HG03108 (cell line): ENCODE measurements at regions not wholly inside any gene's neighbourhood (a gene's known extent, or its start where the extent isn't known, plus 50 kb on each side); places are given as distances from the start of the nearest gene placed in this dataset.

Source experiments
- ATAC-seq: cut with Tn5 transposase; IDR thresholded peaks from one replicate; pipeline ENCODE4 v1.9.1; 2021; ENCODE audit warnings: moderate library complexity; ENCODE audit not compliant: unreplicated experiment

DNA sequence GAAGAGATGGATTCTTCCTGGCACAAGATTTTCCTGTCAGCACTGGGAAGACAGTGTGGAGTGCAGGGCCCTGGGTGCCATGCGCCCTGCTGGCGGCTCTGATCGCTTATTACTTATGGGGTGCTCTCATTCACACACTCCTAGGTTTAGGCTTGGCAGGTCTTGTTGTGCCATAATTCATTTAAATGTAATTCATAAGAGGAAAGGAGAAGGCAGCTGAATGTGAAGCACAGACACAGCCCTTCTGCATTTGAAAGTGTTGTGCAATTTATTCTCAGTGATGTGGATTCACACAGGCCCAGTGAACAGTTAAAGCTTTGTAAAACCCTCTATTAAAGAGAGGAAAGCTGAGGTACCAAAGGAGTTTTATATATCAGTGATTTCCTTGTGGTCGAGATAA is 249.7 kb downstream of the C4orf33 start:
- no peak for ATAC-seq

DNA sequence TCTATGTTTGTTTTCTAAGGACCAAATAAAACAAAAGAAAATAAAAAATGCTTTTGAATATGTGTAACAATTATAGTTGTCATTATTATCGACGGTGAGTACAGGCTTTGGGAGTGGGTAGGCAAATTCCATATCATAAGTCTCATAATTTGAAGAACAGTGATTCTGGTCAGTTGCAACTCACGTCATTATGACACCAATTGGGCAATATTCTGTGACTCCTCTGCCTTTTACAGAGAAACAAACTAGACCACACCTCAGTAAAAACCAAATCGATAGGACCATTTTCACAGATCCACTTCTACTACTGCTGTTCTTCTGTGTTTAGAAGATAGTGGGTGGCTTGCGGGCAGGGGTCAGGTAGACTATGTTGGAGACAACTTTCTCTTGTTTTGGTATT is 250.1 kb downstream of the C4orf33 start:
- no peak for ATAC-seq

DNA sequence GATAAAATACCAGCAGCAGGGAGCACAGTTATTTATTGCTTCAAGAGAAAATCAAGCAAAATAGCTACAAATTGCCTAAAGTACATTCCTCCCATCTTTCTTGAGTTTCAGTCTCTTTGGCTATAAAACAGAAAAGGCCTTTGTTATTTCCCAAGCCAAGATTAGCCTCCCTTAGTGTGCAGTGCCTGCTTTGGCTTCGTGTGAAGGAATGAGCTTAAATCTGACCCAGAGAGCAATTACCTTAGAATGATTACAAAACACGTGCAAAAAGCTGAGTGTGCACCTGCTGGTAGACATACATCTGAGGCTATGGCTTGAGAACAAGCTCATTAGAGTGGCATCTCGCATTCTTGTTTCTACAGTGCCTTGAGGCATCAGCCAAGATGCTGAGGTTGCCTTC is 250.8 kb downstream of the C4orf33 start:
- ATAC-seq, result no peak

DNA sequence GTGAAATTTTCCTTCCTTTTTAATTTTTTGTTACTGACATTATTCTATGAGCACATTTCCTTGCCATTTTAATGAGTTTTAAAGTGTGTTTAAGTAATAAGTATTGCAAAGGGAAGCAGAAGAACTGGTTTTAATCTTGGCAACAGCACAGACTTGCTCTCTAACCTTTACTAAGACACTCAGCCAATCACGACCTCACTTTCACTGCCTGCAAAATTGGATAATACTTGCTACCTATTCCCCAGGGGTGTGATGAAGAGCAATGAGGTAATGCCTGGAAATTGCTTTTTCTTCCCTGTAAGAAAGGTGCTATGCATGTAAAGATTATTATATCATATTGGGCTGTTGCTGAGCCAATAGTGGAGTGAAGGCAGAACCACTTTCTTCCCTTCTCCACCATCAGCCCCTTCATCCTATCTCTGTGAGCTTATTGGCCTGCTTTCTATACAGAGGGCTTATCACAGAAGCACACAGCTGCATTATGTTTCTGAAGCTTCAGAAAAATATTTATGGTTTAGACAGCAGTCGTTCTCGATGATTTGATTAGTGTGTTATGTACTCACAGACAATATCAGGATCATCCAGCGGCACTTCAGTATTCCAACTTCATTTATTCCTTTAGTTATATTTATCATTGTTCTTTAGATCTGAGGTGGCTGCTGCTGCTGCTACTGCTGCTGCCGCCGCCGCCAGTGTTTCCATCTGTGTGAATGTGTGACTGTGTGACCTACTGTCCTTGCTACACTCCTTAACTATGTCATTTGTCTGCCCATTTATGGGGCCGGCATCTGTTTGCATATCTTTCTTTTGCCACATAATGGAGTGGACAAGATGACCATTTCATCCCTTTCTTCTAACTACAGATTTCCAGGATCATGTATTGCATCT is 255.1 kb downstream of the C4orf33 start:
- ATAC-seq, result no peak

DNA sequence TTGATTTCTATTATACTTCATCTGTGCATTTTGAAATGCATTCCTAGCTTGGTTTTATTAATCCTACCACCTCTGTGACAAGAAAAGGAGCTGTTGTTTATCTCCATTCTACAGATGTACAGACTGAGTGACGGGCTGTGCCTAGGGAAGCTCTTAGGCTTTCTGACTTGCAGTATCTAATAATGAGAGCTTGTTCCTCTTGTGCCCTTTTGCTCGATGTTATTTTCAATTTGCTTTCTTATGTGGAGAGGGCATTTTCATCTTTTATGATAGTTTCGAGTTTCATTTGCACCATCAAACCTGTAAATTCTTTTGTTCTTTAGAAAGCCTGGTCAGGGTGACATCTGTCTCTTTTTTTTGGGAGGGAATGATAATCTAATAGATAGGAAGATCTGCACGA is 256.5 kb downstream of the C4orf33 start:
- no peak for ATAC-seq

DNA sequence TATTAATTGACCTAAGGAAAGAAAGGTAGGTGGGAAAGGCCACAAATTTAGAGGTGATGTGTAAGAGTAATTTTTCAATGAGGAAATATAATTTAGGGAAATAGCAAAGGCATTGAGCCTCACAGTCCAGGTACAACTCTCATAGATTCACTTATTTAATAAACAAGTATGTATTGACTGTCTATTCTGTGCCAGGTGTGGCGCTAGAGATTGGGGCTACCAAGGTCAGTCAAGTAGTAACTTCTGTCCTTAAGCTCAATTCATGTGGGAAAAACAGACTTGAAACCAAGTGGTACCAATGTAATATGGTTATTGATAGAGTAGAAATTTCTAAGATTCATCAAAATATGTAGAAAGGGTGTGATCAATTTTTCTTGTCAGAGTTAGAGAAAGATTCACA is 257.5 kb downstream of the C4orf33 start:
- ATAC-seq, result no peak

DNA sequence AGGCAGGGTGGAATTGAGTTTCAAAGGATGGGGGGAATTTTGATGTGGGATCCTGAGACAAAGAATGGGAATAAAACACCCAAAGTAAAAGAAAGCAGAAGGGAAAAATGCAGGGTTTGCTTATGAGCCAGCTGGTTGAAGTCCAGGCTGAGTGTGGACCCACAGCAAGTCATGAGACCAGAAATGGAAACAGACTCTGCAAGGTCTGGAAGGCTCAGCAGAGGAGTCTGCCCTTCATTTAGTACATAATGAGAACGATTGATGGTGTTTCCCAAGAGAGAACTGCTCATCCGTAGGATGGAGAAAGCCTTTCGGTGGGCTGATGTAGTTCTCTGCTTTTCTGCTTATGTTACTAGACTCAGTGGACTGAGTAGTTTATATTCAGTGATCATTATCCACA is 259.1 kb downstream of the C4orf33 start:
- no peak for ATAC-seq

DNA sequence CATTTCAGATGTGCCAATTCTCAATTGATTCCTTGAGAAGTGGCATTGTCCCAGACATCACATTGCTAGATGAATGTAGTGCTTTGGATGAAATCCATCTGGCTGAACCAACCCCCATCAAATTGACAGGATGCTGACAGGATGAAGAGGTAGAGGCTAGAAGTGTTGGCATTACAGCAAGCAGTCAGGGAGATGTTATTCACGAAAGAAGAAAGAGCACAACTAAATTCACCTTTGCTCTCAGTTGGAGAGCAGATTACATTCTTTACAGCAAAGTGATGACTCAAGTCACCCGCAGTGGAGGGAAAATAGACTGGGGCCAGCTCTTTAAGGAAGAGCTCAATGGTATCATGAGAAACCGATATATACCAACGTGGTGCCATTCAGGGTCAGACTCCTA is 259.6 kb downstream of the C4orf33 start:
- ATAC-seq, result no peak

DNA sequence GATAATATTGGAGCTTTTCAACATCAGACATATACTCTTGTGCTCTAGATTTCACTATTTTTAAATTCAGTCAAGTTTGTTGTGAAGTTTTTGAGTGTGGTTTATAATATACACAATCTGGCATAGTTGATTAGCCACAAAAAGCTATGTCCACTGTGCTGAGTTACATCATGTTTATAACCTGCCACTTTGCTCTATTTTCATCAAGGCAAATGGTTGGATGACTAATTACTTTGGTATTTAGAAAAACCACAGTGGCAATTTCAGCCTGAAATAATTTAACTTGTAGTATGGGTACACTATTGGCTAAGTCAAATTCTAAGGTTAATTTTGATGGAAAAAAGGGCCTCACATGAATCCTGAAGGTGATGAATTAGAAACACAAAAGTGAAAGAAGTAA is 262.6 kb downstream of the C4orf33 start:
- ATAC-seq, result no peak

DNA sequence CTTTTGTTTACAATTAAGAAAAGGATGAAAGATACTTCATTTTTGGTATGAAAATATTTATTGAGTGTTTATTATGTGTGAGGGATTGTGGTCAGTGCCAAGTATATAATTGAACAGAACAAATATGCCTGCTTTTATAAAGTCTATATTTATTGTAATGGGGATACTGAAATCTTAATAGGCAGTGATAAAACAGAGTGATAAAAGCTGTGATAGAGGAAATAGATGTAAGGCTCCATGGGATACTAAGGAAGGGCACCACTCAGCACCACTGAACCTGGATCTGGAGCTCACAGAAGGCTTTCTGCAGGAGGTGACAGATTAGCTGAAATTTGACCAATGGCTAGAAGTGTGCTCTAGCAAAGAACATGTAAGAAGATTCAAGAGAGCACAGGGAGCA is 263.5 kb downstream of the C4orf33 start:
- ATAC-seq, result no peak

DNA sequence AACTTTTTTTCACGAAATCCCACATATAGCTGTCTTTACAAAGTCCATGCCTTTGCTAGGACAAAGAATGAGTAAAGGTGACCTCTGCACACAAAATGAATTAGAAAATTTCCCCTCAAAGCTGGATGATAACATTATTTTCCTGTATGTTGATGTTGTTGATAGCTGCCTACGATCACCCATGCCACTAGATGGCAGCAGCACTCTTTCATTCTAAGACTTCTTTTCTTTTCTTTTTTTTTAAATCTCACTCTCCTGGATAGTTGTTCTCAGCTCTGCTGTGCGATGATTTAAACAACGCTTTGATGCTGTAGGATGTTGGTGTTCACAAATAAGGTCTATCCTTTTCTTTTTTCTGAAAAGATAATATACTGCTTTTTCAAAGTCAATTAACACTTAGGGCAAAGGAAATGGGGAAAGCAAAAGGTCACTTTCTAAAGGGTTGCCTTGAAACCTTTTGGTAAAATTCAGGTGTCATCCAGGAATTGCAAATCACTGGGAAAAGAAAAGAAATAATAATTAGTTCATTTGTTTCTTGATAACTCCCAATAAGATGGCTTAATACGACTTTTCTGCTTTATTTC is 266.8 kb downstream of the C4orf33 start:
- ATAC-seq, result peak; percentile 69

DNA sequence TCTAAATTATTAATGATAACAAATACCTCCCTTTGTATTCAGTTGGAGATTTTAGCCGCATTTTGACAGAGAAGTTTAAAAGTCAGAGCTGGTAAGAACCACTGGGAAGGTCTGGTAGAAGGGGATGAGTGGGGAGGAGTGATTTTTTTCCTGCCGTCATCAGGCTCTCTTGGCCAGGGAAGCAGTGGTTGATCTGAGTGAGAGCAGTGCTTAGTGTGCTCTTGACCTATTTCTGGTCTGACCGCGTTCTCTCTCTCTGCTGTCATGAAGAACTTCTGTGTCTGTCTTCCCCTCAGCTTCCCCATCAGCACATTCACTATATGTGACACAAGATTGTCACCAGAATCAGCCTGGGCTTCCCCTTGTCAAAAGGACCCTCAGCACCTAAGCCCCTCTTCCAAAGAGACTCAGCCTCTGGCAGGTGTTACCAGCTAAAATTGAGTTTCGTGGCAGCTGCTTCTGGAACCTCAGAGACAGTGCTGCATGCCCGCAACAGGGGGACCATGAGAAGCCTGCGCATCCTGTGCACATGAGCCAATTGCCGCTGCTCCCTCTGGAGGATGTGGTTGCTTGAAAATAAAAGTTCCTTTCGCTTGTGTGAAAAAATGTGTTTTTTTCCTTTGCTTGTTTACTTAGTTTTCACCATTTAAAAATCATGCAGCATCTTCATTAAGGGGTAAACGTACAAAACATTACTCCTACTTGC is 268.9 kb downstream of the C4orf33 start:
- ATAC-seq, result no peak

DNA sequence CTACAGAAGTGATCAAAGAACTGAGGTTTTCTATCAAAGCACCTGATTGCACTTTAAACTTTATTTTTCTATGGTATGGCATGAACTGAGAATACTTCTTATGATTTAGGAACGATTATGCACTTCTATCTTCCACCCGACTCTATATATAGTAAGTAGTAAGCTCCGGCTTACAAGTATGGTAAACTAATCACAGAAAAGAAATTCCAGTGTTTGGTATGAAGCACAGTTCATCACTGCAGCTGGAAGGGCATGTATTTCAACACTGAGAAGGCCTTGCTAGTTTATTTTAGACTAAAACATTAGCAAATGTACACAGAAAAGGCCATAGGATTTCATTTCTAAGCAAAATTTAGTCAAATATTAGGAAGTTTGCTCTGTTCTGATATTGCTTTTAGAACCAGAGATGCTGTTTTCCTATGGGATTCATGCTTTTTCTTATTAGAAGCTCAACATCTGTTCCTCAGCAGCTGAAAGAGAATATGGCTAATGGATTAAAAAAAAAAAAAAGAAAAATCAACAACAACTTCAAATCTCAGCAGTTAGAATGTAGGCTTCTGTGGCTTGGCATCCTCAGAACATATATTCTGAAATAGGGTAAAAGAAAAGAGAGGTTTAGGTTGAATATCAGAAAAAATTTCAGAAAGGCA is 273.5 kb downstream of the C4orf33 start:
- ATAC-seq, result no peak

DNA sequence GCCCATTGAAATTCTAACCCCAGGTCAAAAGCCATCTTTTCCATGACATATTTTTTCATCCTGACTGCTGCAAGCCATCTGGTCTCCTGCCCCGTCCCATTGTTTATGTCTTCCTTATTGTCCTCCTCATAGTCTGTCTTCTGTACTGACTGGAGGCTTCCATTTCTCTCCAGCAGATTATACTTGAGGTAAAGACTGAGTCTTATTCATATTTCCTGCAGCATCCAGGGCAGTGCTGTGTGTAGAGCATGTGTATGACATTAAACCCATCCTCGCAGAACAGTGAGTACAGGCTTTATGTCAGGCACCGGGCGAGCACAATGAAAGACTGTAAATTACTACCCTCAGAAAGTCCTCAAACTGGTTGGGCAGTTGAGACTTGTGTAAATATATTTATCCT is 275.1 kb downstream of the C4orf33 start:
- no peak for ATAC-seq

DNA sequence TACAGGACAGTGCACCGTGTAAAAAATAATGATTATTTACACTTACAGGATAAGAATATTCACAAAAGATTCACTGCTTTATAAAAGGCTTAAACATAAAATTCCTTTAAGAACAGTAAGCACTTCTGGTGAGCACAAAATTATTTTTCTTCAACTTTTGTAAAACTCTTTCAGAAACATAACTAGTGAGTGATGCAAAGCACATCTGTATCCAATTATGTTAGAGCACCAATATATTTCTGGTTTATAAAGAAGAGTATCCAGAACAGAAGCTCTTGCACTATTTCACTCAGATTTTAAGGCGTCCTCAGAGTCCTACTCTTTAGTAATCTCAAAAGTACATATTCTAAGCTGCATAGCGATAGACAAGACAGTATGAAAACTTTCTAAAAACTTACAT is 276.0 kb downstream of the C4orf33 start:
- no peak for ATAC-seq

DNA sequence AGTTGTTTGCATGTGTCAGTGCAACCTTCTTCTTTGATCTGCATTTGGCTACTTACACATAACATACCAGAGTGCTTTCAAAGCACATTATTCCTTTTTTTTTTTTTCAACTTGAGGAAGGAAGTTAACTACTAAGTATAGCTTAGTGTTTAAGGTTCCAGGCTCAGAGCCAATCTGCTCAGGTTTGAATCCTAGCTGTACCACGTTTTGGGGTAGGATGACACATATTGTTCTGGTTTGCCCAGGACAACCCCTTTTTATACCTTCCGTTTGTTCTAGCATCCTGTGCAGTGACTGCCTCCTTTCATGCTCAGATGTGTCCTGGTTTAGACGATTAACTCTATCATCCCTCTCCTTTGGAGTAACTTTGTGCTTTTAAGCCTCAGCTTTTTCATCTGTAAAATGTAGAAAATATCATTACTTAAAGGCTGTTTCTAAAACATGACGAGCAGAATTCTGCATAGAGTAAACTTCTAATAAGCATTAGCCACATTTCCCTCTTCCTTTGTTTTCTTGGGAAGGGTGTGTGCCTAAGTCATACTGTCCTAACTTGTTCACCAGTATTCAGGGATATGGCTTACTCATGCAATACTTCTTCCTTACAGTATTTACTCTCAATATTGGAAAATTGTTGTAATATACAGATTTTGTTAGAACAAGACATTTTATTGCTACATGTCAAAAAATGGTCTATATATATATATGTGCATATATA is 281.3 kb downstream of the C4orf33 start:
- no peak for ATAC-seq

DNA sequence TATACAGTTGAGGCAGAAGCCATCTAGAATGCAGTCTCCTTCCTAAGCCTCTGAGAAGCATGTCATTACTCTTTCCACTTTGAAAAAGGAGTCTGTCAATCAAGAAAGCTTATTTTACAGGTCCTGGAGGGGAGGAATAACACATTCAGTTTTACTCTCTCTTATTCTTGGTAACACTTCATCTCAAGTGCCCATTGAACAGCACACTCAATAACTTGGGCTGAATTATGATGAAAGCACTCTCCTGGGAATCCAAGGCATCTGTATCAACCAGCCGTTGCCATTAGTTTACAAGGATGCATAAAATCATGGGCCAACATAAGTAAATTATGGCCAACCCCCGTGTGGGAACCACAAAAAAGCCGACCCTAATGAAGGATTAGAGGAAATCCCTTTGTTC is 282.4 kb downstream of the C4orf33 start:
- ATAC-seq, result no peak

DNA sequence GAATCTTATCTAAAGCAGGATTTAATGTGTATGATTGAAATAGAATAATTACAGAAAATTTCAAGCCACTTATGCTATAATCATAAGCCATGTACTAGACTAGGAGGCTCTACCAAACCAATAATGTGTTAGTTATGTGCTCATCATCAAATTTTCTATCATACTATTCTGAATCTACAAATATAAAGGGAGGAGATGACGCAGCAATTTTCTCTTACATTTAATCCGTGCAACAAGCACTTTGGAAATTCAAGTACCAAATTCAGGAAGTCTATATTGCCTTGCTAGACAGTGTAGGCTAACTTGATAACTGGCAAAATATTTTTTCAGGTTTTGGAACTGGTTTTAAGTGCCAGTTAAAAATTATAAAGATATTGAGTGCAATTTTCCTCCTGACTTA is 283.5 kb downstream of the C4orf33 start:
- no peak for ATAC-seq

DNA sequence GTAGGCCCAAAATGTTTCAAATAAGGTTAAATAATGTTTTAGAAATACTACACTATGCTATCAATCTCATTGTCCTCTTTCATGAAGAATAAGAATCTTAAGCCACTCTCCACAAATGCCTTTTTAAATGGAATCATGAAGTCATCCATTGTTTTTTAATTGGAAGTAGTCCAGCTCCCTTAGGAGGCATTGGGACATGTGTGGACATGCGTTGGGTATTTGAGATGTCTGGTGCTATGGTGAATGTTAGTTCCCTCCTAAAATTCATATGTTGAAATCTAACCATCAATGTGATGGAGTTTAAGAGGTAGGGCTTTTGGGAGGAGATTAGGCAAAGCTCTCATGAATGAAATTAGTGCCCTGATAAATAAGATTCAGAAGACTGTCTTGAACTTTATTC is 289.0 kb downstream of the C4orf33 start:
- no peak for ATAC-seq

DNA sequence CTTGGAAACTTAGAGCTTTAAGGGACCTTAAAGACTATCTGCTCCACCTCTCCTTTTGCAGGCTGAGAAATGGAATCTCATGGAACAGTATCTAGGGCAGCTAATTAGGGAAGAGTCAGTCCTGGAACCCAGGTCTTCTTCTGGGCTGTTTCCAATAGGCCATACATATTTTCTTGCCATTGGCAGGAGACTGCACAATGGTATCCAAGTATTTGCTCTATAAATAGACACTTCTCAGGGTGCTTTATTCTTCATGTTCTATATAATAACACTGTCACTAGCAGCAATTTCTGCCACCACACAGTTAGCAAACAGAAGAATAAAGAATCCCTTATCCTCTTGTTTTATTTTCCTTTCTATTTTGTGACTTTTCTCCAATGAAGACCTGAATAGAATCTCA is 291.7 kb downstream of the C4orf33 start:
- ATAC-seq, result no peak

DNA sequence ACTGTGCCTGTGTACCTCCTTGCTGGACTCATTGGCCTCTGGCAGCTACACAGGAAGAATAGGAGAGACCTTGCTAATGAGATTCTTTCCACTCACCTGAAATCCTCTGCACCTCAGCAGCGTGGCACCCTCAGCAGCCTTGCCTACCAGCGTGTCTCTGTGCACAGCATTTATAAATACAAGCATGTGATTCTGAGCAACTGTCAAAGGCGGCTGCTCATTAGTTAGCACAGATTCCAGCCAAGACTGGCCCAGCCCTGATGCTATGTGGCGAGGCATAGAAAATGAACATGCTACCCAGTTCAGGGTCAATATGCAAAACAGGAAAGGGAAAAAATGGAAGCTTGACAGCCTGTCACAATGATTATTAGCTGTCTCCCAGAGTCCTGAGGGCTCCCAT is 298.0 kb downstream of the C4orf33 start:
- ATAC-seq, result no peak
